HAP-1 (cell line): ENCODE measurements at regions not wholly inside any gene's neighbourhood (a gene's known extent, or its start where the extent isn't known, plus 50 kb on each side); places are given as distances from the start of the nearest gene placed in this dataset.
A peak's percentile ranks its signal among the peaks of the same experiment; 100 is the strongest.
"Not testable (repeated sequence)": the region's sequence is repeated elsewhere in the genome, so short reads cannot be mapped to it uniquely, and the experiment has no call there.

ENCODE experiments used
- DNase-seq, 2 experiments: peaks; one replicate each; pipeline ENCODE4 v3.0.0-alpha.2; 2016 to 2020; ENCODE audit warnings: low spot score in 2 of 2
- H3K27me3 ChIP-seq: fragments of 250-450 bp; sonication (Bioruptor Pico); 2 replicates; pipeline ENCODE4 v1.5.1; 2020; ENCODE audit warnings: low read depth, mild to moderate bottlenecking, moderate library complexity
- H3K36me3 ChIP-seq: fragments of 250-450 bp; sonication (Bioruptor Pico); replicated peaks from 2 replicates; pipeline ENCODE4 v1.5.1; 2020; ENCODE audit warnings: mild to moderate bottlenecking
- H3K4me1 ChIP-seq: fragments of 250-450 bp; sonication (Bioruptor Pico); 2 replicates; pipeline ENCODE4 v1.5.1; 2020; ENCODE audit warnings: mild to moderate bottlenecking
- H3K4me3 ChIP-seq: fragments of 250-450 bp; sonication (Bioruptor Pico); 2 replicates; pipeline ENCODE4 v1.5.1; 2020; ENCODE audit warnings: mild to moderate bottlenecking, moderate library complexity
- H3K9me3 ChIP-seq: fragments of 250-450 bp; sonication (Bioruptor Pico); 2 replicates; pipeline ENCODE4 v1.5.1; 2020; ENCODE audit warnings: mild to moderate bottlenecking, moderate library complexity
- in situ Hi-C: fragments of 300-500 bp; cut with MboI; formaldehyde crosslinking; loops from 3 replicates; pipeline ENCODE4 v1.14.3; 2020; ENCODE audit warnings: low sequenced_read_pairs, inconsistent platforms, mixed read lengths

DNA sequence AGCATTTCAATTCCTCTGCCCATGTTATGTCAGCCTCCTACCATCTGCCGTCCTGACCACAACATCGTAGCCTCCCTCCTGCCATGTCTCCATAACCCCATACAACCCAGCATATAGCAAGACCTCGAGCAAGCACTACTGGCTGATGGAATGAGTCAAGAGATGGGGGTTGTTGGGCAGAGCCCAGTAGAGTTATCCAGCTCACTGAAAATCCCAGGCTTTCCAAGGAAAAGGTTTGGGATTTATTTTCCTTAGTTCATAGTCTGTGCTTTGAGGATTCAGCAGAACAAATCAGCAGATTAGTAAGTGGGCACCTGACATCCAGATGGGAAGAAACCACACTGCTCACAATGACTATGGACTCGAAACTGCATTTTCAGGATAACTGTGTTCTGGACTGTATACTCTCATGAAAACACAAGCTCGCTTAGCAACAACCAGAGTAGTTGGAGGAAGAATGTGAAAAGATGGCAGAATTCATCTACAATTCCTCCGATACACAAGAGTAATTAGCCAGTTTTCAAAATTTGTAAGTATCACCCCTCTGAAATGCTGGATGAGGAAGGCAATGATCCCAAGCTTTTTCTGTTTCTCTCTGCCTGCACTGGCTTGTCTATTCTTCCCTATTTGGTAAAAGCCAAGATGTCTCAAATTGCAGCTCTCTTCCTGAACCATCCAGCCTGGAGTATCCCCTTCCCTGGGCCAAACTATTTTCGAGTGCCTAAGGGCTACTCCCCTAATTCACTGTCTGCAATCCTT, 186.2 kb upstream of the TBL1X start:
- no peak overlapping the region for H3K4me3 ChIP-seq
- H3K9me3 ChIP-seq, result no peaks in the 10 kb centered on the region
- in situ Hi-C loops, result no loop called here
- no peaks in the 10 kb centered on the region for H3K36me3 ChIP-seq
- H3K27me3 ChIP-seq, result peaks cover 3% of the 10 kb centered on the region; the same call in 1 of the 2 replicates
- H3K4me1 ChIP-seq, result no peaks in the 10 kb centered on the region
- DNase-seq, result no peak

DNA sequence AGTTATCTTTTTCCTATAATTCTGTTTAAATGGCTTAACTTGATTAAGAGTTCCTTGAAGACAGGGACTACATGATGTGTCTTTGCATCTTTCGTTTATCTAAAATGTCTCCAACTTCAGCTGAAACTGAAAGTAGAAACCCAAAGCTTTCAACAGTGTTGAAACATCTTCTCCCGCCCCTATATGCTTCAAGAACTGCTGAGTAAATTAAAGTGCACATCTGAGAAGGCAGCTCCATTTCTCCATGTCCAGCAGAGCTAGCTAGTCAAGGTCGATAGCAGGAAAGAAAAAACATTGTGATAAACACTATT, 185.7 kb upstream of the TBL1X start:
- peaks cover 3% of the 10 kb centered on the region; the same call in 1 of the 2 replicates for H3K27me3 ChIP-seq
- no peaks in the 10 kb centered on the region for H3K4me1 ChIP-seq
- no peak overlapping the region for H3K4me3 ChIP-seq
- in situ Hi-C loops, result no loop called here
- no peaks in the 10 kb centered on the region for H3K36me3 ChIP-seq
- no peak for DNase-seq
- H3K9me3 ChIP-seq, result no peaks in the 10 kb centered on the region

DNA sequence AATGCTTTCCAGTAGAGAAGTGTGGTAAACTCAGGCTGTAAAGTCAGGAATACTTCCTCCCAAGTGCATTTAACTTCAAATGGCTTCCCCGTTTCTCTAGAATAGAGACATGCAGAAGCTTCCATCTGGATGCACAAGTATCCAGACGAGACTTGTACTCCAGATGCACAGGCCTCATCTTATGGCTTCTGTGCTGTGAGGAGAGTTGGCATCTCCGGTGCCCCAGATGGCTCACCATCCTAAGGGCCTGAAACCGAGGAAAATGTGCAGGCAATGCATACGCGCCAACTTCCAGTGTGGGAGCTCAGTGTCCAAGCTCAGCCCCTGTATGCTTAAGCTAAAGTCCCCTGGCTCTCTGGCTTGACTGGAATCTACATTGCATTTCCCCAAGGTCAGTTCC, 184.0 kb upstream of the TBL1X start:
- no peak overlapping the region for H3K4me3 ChIP-seq
- H3K27me3 ChIP-seq, result peaks cover 3% of the 10 kb centered on the region; the same call in 1 of the 2 replicates
- DNase-seq, result no peak
- in situ Hi-C loops, result no loop called here
- H3K4me1 ChIP-seq, result no peaks in the 10 kb centered on the region
- H3K9me3 ChIP-seq, result no peaks in the 10 kb centered on the region
- H3K36me3 ChIP-seq, result no peaks in the 10 kb centered on the region

DNA sequence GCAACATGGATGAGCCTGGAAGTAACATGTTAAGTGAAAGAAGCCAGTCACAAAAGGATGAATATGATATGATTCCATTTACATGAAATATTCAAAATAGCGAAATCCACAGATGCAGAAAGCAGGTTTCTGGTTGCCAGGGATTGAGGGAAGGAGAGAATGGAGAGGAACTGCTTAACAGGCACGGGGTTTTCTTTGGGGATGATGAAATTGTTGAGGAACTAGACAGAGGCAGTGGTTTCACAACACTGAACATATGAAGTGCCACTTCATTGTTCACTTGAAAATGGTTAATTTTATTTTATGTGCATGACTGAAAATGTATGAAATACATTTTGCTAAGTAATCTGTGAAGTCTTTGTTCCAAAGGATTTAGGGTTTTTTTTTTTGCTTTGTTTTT, 182.5 kb upstream of the TBL1X start:
- H3K36me3 ChIP-seq, result no peaks in the 10 kb centered on the region
- in situ Hi-C loops, result no loop called here
- no peak overlapping the region for H3K4me3 ChIP-seq
- no peak for DNase-seq
- no peaks in the 10 kb centered on the region for H3K4me1 ChIP-seq
- no peaks in the 10 kb centered on the region for H3K9me3 ChIP-seq
- peaks cover 3% of the 10 kb centered on the region; the same call in 1 of the 2 replicates for H3K27me3 ChIP-seq

DNA sequence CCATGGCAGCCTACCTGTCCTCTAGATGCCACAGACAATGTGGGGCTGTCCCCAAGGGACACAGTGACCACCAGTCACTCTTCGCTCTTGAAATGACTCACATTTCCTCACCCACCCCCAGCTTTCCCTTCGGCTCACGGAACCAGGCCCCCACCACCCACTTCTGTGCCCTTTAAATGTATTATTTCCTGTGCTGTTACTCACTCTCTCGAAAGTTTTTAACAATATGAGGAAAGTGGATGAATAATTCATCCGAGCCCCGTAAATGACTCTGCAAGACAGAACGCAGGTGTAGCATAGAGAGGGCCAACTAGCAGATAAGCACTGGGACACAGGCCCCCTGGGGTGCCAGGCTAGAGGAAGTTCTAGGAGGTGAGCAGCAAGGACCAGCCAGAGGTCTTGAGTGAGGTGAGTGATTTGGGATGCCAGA, 179.5 kb upstream of the TBL1X start:
- DNase-seq, result no peak
- H3K9me3 ChIP-seq, result no peaks in the 10 kb centered on the region
- no peaks in the 10 kb centered on the region for H3K27me3 ChIP-seq
- no peaks in the 10 kb centered on the region for H3K36me3 ChIP-seq
- in situ Hi-C loops, result no loop called here
- H3K4me1 ChIP-seq, result no peaks in the 10 kb centered on the region
- no peak overlapping the region for H3K4me3 ChIP-seq

DNA sequence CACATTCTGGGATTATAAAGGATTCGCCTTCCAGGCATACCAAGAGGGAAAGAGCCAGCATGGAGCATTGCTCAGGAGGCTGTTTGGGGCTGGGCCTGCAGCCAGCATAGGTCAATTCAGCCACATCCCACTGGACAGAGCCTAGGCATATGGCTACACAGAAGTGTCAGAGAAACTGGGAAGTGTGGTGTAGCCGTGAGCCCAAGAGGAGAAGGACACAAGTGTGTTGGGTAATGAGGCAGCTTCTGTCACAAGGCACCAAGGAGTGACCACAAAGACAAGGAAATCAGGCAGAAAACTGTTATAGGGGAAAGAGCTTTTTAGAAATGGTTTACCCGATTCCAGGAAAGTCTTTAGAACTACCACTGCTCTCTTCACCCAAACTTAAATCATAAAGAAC, 178.6 kb upstream of the TBL1X start:
- Histone ChIP-seq H3K4me1 (no peaks in the 10 kb centered on the region), H3K27me3 (no peaks in the 10 kb centered on the region), H3K36me3 (no peaks in the 10 kb centered on the region), H3K4me3 (no peak overlapping the region), H3K9me3 (no peaks in the 10 kb centered on the region)
- DNase-seq, result no peak
- in situ Hi-C loops, result no loop called here

DNA sequence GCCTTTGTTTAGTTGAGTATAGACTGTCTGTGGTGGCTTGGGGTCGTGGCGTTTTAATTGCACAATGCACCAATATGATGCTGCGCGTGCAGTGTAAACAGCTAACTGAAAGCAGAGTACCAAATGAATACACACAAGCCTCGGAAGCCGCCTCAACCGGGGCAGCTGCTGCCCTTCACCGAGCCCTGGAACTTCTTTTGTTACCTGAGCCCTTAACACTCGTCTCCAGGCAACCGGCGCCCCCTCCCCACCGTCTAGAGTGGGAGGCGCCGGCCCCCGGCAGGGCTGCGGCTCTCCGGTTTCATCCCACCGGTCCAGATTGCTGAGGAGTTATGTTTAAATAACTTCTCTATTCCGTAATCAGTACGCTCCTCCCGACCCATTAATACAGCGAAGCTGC, 173.2 kb upstream of the TBL1X start:
- H3K4me1 ChIP-seq, result 0 out of 2 replicates have a peak, but pooled peaks cover 3% of the 10 kb centered on the region
- H3K36me3 ChIP-seq, result no peaks in the 10 kb centered on the region
- no peak overlapping the region for H3K4me3 ChIP-seq
- H3K27me3 ChIP-seq, result no peaks in the 10 kb centered on the region
- H3K9me3 ChIP-seq, result no peaks in the 10 kb centered on the region
- peak in 1 of 2 experiments; percentile 14 for DNase-seq
- in situ Hi-C loops, result no loop called here

DNA sequence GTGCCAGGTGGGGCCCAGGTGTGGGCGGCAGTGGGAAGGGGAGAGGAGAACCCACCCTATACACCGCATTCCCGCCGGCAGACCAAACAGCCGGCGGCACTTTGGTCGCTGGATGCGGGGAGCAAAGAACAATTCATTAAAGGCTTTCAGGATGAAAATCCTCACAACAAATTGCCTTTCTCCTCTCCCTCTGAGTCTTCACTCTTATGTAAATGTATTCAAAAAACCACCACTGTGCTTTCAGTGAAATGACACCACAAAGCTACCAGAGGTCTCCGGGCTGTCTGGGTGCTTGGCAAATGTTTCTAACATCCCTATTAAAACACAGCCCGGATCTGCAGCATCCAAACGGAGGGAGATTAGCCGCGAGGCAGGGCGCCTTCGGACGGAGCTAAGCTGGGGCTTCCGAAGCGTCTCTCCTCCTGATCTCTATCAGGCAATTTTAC, 171.8 kb upstream of the TBL1X start:
- Histone ChIP-seq H3K9me3 (no peaks in the 10 kb centered on the region), H3K4me1 (0 out of 2 replicates have a peak, but pooled peaks cover 3% of the 10 kb centered on the region), H3K27me3 (no peaks in the 10 kb centered on the region), H3K4me3 (no peak overlapping the region), H3K36me3 (no peaks in the 10 kb centered on the region)
- in situ Hi-C loops, result no loop called here
- peak; percentile 59 to 69 for DNase-seq

DNA sequence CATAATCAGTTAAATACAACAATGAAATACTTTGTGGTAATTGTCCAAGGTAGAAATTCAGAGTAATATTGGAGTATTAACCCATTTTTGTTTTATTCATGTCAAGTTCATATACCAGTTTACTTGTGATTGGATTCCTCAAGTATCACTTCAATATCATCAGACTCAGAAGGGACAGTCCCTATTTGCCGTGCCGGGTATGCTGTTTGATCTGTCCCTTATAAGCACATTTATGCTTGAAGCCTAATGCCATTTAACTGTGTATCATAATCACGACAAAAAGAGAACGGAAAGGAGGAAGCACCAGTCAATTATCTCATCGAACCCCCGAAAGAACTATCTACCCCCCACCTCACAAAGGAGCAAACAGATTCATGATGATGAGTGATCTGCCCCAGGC, 171.0 kb upstream of the TBL1X start:
- no peak for DNase-seq
- Histone ChIP-seq H3K27me3 (no peaks in the 10 kb centered on the region), H3K36me3 (no peaks in the 10 kb centered on the region), H3K4me1 (0 out of 2 replicates have a peak, but pooled peaks cover 3% of the 10 kb centered on the region), H3K9me3 (no peaks in the 10 kb centered on the region), H3K4me3 (no peak overlapping the region)
- in situ Hi-C loops, result no loop called here

DNA sequence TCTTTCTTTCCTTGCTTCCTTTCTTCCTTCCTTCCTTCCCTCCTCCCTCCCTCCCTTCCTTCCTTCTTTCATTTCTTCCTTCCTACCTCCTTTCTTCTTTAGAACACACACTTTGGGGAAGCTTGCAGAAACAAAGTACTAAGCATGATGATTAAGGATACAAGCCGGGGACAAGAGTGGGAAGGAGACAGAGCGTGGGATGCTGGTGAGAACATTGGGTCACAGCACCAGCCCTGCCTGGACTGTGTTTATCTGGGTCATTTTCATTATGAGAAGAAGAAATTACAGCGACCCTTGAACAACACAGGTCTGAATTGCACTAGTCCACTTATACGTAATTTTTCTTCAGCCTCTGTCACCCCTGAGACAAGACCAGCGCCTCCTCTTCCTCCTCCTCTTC, 169.3 kb upstream of the TBL1X start:
- DNase-seq, result no peak
- H3K4me1 ChIP-seq, result 0 out of 2 replicates have a peak, but pooled peaks cover 3% of the 10 kb centered on the region
- no peaks in the 10 kb centered on the region for H3K27me3 ChIP-seq
- H3K36me3 ChIP-seq, result no peaks in the 10 kb centered on the region
- no peak overlapping the region for H3K4me3 ChIP-seq
- no peaks in the 10 kb centered on the region for H3K9me3 ChIP-seq
- in situ Hi-C loops, result no loop called here

DNA sequence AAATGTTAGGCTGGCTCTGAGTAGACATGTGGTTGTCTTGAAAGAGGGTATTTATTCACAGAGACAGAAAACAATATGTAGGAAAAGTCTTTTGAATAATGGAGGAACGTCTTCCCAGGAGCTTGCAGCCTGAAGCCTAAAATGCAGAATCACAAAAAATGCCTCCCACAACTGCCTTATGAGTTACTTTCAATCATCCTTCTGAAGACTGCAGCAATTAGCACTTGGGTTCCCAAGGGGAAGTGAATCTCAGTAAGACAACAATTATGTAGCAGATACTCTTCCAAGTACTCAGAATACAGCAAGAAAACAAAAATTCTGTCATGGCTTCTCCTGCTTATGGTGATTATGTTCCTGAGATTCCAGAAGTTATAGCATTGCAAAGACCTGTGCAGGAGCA, 166.6 kb upstream of the TBL1X start:
- Histone ChIP-seq H3K36me3 (no peaks in the 10 kb centered on the region), H3K4me1 (no peaks in the 10 kb centered on the region), H3K9me3 (no peaks in the 10 kb centered on the region), H3K27me3 (no peaks in the 10 kb centered on the region), H3K4me3 (no peak overlapping the region)
- DNase-seq, result no peak
- in situ Hi-C loops, result no loop called here

DNA sequence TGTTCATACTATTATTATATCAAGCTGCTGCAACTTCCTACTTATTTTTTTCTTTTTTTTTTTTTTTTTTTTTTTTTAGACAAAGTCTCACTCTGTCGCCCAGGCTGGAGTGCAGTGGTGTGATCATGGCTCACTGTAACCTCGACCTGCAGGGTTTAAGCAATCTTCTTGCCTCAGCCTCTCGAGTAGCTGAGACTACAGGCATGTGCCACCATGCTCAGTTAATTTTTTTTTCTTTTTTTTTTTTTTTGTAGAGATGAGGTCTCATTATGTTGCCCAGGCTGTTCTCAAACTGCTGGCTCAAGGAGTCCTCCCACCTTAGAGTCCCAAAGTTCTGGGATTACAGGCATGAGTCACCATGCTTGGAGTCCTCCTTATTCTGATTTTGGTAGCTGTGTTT, 165.2 kb upstream of the TBL1X start:
- H3K4me3 ChIP-seq, H3K27me3 ChIP-seq, H3K36me3 ChIP-seq, DNase-seq, H3K4me1 ChIP-seq, H3K9me3 ChIP-seq, in situ Hi-C loops: not testable (repeated sequence)

DNA sequence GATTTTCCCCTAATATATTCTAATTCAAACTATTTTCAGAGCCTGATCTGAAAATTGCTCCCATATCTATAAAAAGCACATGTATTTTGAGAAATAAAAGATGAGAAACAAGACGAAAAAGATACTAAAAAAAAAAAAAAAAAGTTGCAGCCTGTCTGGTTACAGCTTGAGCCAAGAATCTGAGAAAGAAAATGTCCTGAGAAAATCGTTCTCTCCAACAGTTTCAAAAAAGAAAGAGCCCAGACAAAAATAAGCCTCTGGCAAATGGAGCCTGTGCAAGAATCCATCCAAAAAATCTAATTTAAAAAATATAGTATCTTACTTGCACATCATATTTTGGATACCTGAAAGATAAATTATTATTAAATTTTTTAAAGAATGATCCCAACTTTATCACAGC, 163.0 kb upstream of the TBL1X start:
- Histone ChIP-seq H3K27me3 (no peaks in the 10 kb centered on the region), H3K36me3 (no peaks in the 10 kb centered on the region), H3K4me1 (no peaks in the 10 kb centered on the region), H3K4me3 (no peak overlapping the region), H3K9me3 (no peaks in the 10 kb centered on the region)
- in situ Hi-C loops, result no loop called here
- DNase-seq, result no peak

DNA sequence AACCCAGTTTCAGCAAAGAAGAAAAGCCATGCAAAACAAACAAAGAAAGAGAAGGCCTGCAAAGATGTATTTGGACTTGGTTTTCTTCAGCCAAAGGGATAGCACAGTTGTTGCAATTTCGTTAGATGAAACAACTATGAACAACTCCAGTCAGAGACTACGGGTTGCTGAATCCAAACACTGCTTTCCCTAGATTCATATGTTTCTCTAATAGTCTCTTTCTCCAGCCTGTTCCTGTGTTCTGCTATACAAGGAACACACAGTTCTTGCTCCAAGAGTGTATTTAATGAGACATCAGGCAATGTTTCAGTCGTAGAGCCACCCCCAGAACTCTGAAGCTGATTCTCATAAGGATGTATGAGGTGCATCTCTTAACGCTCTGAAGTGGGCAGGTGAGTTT, 162.5 kb upstream of the TBL1X start:
- Histone ChIP-seq H3K4me1 (no peaks in the 10 kb centered on the region), H3K36me3 (no peaks in the 10 kb centered on the region), H3K9me3 (no peaks in the 10 kb centered on the region), H3K4me3 (no peak overlapping the region), H3K27me3 (no peaks in the 10 kb centered on the region)
- no peak for DNase-seq
- in situ Hi-C loops, result no loop called here

DNA sequence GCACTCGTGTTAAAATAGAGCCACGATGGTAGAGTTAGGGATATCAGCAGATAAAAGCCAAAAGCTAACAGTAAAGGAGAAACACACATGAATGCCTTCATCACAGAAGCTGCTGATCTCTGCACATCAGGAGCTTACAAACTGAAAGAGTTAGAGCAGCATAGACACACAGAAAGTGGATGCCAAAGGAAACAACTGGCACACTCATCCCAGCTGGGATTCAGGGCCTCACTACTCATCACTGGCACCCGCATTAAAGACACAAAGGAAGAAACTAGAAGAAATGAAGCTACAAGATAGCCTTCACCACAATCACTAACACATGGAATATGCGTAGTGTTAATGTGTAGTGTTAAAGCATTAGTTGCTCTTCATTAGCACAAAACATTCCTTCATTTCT, 156.4 kb upstream of the TBL1X start:
- no peaks in the 10 kb centered on the region; the same call in 1 of the 2 replicates for H3K4me1 ChIP-seq
- in situ Hi-C loops, result no loop called here
- DNase-seq, result no peak
- no peak overlapping the region for H3K4me3 ChIP-seq
- no peaks in the 10 kb centered on the region for H3K36me3 ChIP-seq
- no peaks in the 10 kb centered on the region for H3K27me3 ChIP-seq
- H3K9me3 ChIP-seq, result no peaks in the 10 kb centered on the region
